ENCODE measurements at regions not wholly inside any gene's neighbourhood (a gene's known extent, or its start where the extent isn't known, plus 50 kb on each side); places are given as distances from the start of the nearest gene placed in this dataset.

GRCh38 chr15:70557521-70558258, 205.7 kb downstream of the UACA start:
- peak in 1 of 2 experiments; percentile 25 for DNase-seq (ENCODE audit: low read depth in 1 of 2, low spot score in 2 of 2)
- no peak overlapping the region for H3K4me3 ChIP-seq
- no peaks in the 10 kb centered on the region for H3K27me3 ChIP-seq (replicated peaks)
- H3K36me3 ChIP-seq = no peaks in the 10 kb centered on the region
- no peak overlapping the region for H3K27ac ChIP-seq
- H3K4me1 ChIP-seq (replicated peaks) = peaks cover 19% of the 10 kb centered on the region
- no peaks in the 10 kb centered on the region for H3K9me3 ChIP-seq (replicated peaks)

- Histone ChIP-seq H3K4me1 (replicated peaks) (peaks cover 19% of the 10 kb centered on the region), H3K36me3 (no peaks in the 10 kb centered on the region), H3K27me3 (replicated peaks) (no peaks in the 10 kb centered on the region), H3K9me3 (replicated peaks) (no peaks in the 10 kb centered on the region), H3K27ac (no peak overlapping the region), H3K4me3 (no peak overlapping the region)
- DNase-seq (ENCODE audit: low read depth in 1 of 2, low spot score in 2 of 2) = peak in 1 of 2 experiments; percentile 15
Measured at GRCh38 chr15:70556779-70557178, 206.6 kb downstream of the UACA start.

- Histone ChIP-seq H3K4me1 (replicated peaks) (peaks cover 19% of the 10 kb centered on the region), H3K9me3 (replicated peaks) (no peaks in the 10 kb centered on the region), H3K27ac (no peak overlapping the region), H3K36me3 (no peaks in the 10 kb centered on the region), H3K4me3 (no peak overlapping the region), H3K27me3 (replicated peaks) (no peaks in the 10 kb centered on the region)
- peak in 1 of 2 experiments; percentile 32 for DNase-seq (ENCODE audit: low read depth in 1 of 2, low spot score in 2 of 2)
Measured at GRCh38 chr15:70556151-70556741, 207.1 kb downstream of the UACA start.

- Histone ChIP-seq H3K27me3 (replicated peaks) (no peaks in the 10 kb centered on the region), H3K9me3 (replicated peaks) (no peaks in the 10 kb centered on the region), H3K4me1 (replicated peaks) (peaks cover 22% of the 10 kb centered on the region), H3K27ac (no peak overlapping the region), H3K36me3 (no peaks in the 10 kb centered on the region), H3K4me3 (no peak overlapping the region)
- peak in 1 of 2 experiments; percentile 37 for DNase-seq (ENCODE audit: low read depth in 1 of 2, low spot score in 2 of 2)
Measured at GRCh38 chr15:70555713-70556112, 207.6 kb downstream of the UACA start.

- Histone ChIP-seq H3K4me1 (replicated peaks) (peaks cover 6% of the 10 kb centered on the region), H3K27me3 (replicated peaks) (peaks cover 6% of the 10 kb centered on the region), H3K4me3 (no peak overlapping the region), H3K36me3 (no peaks in the 10 kb centered on the region), H3K27ac (no peak overlapping the region), H3K9me3 (replicated peaks) (no peaks in the 10 kb centered on the region)
- DNase-seq (ENCODE audit: low read depth in 1 of 2, low spot score in 2 of 2) = no peak
Measured at GRCh38 chr15:70547846-70548487, 215.4 kb downstream of the UACA start.

- Histone ChIP-seq H3K4me3 (no peak overlapping the region), H3K27ac (no peak overlapping the region), H3K27me3 (replicated peaks) (peaks cover 22% of the 10 kb centered on the region), H3K36me3 (no peaks in the 10 kb centered on the region), H3K4me1 (replicated peaks) (peaks cover 1% of the 10 kb centered on the region), H3K9me3 (replicated peaks) (no peaks in the 10 kb centered on the region)
- peak in 1 of 2 experiments; percentile 13 for DNase-seq (ENCODE audit: low read depth in 1 of 2, low spot score in 2 of 2)
Measured at GRCh38 chr15:70545526-70545925, 217.8 kb downstream of the UACA start.

- Histone ChIP-seq H3K4me1 (replicated peaks) (no peaks in the 10 kb centered on the region), H3K27ac (no peak overlapping the region), H3K9me3 (replicated peaks) (no peaks in the 10 kb centered on the region), H3K4me3 (no peak overlapping the region), H3K27me3 (replicated peaks) (peaks cover 25% of the 10 kb centered on the region), H3K36me3 (no peaks in the 10 kb centered on the region)
- no peak for DNase-seq (ENCODE audit: low read depth in 1 of 2, low spot score in 2 of 2)
Measured at GRCh38 chr15:70541511-70541910, 221.8 kb downstream of the UACA start.

GRCh38 chr15:70539912-70540530, 223.3 kb downstream of the UACA start:
- DNase-seq (ENCODE audit: low read depth in 1 of 2, low spot score in 2 of 2) = no peak
- H3K27me3 ChIP-seq (replicated peaks) = peaks cover 25% of the 10 kb centered on the region
- no peaks in the 10 kb centered on the region for H3K9me3 ChIP-seq (replicated peaks)
- H3K4me3 ChIP-seq = no peak overlapping the region
- H3K4me1 ChIP-seq (replicated peaks) = no peaks in the 10 kb centered on the region
- H3K27ac ChIP-seq = no peak overlapping the region
- no peaks in the 10 kb centered on the region for H3K36me3 ChIP-seq

GRCh38 chr15:70539409-70539808, 223.9 kb downstream of the UACA start:
- Histone ChIP-seq H3K27ac (no peak overlapping the region), H3K27me3 (replicated peaks) (peaks cover 21% of the 10 kb centered on the region), H3K4me1 (replicated peaks) (peaks cover 2% of the 10 kb centered on the region), H3K4me3 (no peak overlapping the region), H3K9me3 (replicated peaks) (no peaks in the 10 kb centered on the region), H3K36me3 (no peaks in the 10 kb centered on the region)
- no peak for DNase-seq (ENCODE audit: low read depth in 1 of 2, low spot score in 2 of 2)

- Histone ChIP-seq H3K27me3 (replicated peaks) (peaks cover 20% of the 10 kb centered on the region), H3K9me3 (replicated peaks) (no peaks in the 10 kb centered on the region), H3K4me3 (no peak overlapping the region), H3K36me3 (no peaks in the 10 kb centered on the region), H3K27ac (no peak overlapping the region), H3K4me1 (replicated peaks) (peaks cover 10% of the 10 kb centered on the region)
- DNase-seq (ENCODE audit: low read depth in 1 of 2, low spot score in 2 of 2) = no peak
Measured at GRCh38 chr15:70538278-70538677, 225.1 kb downstream of the UACA start.

GRCh38 chr15:70535955-70536338, 227.4 kb downstream of the UACA start:
- no peaks in the 10 kb centered on the region for H3K9me3 ChIP-seq (replicated peaks)
- no peak overlapping the region for H3K4me3 ChIP-seq
- no peak for DNase-seq (ENCODE audit: low read depth in 1 of 2, low spot score in 2 of 2)
- H3K4me1 ChIP-seq (replicated peaks) = peaks cover 10% of the 10 kb centered on the region
- no peaks in the 10 kb centered on the region for H3K36me3 ChIP-seq
- H3K27ac ChIP-seq = no peak overlapping the region
- H3K27me3 ChIP-seq (replicated peaks) = peaks cover 4% of the 10 kb centered on the region; the same call in 1 of the 2 replicates

- H3K36me3 ChIP-seq = no peaks in the 10 kb centered on the region
- peaks cover 10% of the 10 kb centered on the region for H3K4me1 ChIP-seq (replicated peaks)
- H3K27me3 ChIP-seq (replicated peaks) = peaks cover 4% of the 10 kb centered on the region; the same call in 1 of the 2 replicates
- peak in 1 of 2 experiments; percentile 18 for DNase-seq (ENCODE audit: low read depth in 1 of 2, low spot score in 2 of 2)
- H3K9me3 ChIP-seq (replicated peaks) = no peaks in the 10 kb centered on the region
- no peak overlapping the region for H3K27ac ChIP-seq
- H3K4me3 ChIP-seq = no peak overlapping the region
Measured at GRCh38 chr15:70535071-70535954, 228.0 kb downstream of the UACA start.
